ENCODE measurements at regions not wholly inside any gene's neighbourhood (a gene's known extent, or its start where the extent isn't known, plus 50 kb on each side); places are given as distances from the start of the nearest gene placed in this dataset.

DNA sequence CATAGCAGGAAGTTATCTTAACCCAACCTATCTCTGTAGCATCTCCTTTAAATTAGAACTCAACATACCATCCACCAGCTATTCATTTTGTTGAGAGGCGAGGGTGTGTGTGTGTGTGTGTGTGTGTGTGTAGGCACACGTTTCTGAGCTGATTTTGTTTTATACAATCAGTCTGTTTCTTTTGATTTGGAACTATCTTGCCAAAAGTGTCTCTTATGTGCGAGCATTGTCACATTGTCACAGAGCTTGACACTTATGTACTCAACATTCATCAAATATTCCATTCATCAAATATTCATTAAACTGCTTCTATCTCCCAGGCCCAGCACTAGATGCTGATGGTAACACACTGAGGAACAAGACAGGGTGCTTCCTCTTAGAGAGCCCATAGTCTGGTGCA is 180.4 kb downstream of the HAPSTR1 start:
- TF ChIP-seq TAF1 (conservative IDR thresholded peaks at IDR 0.05) = no peak
- TF ChIP-seq, protein P1, sequence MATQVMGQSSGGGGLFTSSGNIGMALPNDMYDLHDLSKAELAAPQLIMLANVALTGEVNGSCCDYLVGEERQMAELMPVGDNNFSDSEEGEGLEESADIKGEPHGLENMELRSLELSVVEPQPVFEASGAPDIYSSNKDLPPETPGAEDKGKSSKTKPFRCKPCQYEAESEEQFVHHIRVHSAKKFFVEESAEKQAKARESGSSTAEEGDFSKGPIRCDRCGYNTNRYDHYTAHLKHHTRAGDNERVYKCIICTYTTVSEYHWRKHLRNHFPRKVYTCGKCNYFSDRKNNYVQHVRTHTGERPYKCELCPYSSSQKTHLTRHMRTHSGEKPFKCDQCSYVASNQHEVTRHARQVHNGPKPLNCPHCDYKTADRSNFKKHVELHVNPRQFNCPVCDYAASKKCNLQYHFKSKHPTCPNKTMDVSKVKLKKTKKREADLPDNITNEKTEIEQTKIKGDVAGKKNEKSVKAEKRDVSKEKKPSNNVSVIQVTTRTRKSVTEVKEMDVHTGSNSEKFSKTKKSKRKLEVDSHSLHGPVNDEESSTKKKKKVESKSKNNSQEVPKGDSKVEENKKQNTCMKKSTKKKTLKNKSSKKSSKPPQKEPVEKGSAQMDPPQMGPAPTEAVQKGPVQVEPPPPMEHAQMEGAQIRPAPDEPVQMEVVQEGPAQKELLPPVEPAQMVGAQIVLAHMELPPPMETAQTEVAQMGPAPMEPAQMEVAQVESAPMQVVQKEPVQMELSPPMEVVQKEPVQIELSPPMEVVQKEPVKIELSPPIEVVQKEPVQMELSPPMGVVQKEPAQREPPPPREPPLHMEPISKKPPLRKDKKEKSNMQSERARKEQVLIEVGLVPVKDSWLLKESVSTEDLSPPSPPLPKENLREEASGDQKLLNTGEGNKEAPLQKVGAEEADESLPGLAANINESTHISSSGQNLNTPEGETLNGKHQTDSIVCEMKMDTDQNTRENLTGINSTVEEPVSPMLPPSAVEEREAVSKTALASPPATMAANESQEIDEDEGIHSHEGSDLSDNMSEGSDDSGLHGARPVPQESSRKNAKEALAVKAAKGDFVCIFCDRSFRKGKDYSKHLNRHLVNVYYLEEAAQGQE (IDR thresholded peaks at IDR 0.05) = no peak
- TF ChIP-seq, protein P2, sequence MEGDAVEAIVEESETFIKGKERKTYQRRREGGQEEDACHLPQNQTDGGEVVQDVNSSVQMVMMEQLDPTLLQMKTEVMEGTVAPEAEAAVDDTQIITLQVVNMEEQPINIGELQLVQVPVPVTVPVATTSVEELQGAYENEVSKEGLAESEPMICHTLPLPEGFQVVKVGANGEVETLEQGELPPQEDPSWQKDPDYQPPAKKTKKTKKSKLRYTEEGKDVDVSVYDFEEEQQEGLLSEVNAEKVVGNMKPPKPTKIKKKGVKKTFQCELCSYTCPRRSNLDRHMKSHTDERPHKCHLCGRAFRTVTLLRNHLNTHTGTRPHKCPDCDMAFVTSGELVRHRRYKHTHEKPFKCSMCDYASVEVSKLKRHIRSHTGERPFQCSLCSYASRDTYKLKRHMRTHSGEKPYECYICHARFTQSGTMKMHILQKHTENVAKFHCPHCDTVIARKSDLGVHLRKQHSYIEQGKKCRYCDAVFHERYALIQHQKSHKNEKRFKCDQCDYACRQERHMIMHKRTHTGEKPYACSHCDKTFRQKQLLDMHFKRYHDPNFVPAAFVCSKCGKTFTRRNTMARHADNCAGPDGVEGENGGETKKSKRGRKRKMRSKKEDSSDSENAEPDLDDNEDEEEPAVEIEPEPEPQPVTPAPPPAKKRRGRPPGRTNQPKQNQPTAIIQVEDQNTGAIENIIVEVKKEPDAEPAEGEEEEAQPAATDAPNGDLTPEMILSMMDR (IDR thresholded peaks at IDR 0.05; ENCODE audit: low read depth, low read length, missing input control) = no peak
- TF ChIP-seq RXRA (IDR thresholded peaks at IDR 0.05) = no peak
- TF ChIP-seq RAD21 (IDR thresholded peaks at IDR 0.05) = no peak
- no peak for TF ChIP-seq JUND (IDR thresholded peaks at IDR 0.05)
- no peak for TF ChIP-seq YY1 (IDR thresholded peaks at IDR 0.05)
- TF ChIP-seq GABPA (IDR thresholded peaks at IDR 0.05 in 1 of 2, conservative IDR thresholded peaks at IDR 0.05 in 1 of 2) = no peak
- no peak for TF ChIP-seq FOXA1 (IDR thresholded peaks at IDR 0.05)

Data from liver (tissue), 3 donors.